NCI-H82 (cell line): ENCODE measurements at regions not wholly inside any gene's neighbourhood (a gene's known extent, or its start where the extent isn't known, plus 50 kb on each side); places are given as distances from the start of the nearest gene placed in this dataset.
"Not testable (repeated sequence)": the region's sequence is repeated elsewhere in the genome, so short reads cannot be mapped to it uniquely, and the experiment has no call there.

ENCODE experiments used
- DNase-seq: peaks from one replicate; lab custom pipeline; 2025; lab: John Stamatoyannopoulos, UW

DNA sequence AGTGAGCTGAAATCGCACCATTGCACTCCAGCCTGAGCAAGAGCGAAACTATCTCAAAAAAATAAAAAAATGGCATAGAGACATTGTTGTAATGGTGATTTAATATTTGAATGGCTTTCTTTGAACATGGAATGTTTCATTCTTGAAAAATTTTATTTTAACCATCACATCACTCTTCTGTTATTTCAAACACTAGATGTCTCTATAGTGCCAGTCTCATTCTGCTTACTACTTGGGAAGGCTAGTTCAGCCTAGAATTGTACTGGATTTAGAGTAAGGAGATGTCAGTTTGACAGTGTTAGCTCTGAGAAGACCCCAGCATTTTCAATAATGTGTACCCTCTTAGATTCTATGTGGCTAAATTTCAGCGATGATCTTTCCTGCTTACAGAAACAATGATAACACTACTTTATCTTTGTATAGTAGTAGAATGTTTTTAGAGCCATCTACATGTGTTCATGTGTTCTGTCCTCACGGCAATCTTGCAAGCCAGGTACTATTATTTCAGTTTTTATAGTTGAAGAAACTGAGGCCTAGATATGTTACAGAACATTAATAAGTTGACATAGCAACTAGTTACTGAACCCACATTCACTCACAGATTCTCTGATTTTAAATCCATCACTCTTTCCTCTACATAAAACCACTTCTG, 142.9 kb upstream of the ZSWIM2 start:
- DNase-seq = peak; percentile 8

DNA sequence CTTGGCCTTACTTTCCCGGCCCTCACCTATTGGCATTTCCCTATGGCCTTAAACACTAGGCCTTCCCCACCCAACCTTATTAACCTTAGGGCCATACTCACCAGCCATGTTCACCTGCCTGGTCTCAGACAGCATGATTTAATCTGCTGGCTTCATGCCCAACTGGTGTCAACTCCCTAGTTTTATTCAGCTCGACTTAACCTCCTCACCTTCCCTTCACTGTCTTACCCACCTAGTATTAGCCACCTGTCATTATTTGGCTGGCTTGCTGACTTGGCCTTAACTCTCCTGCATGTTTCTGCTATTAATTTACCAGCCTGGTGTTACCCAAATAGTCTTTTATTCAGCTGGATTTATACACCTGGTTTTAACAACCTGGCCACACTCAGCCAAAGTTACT, 136.0 kb upstream of the ZSWIM2 start:
- no peak for DNase-seq

DNA sequence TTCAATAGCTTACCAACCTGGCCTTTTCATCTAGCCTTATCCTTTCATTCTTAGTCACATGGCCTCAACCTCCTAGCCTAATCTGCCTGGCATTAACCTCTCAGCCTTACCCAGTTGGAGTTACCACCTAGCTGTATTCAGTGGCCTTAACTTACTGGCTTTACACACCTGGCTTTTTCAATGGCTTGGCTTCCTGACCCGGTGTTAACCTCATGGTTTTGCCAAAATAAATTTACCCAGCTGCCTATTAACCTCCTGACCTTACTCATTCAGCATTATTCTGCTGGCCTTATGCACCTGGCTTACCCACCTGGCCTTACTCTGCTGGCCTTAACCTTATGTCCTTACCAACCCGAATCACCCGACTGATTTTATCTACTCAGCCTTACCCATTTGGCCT, 135.5 kb upstream of the ZSWIM2 start:
- DNase-seq = no peak

DNA sequence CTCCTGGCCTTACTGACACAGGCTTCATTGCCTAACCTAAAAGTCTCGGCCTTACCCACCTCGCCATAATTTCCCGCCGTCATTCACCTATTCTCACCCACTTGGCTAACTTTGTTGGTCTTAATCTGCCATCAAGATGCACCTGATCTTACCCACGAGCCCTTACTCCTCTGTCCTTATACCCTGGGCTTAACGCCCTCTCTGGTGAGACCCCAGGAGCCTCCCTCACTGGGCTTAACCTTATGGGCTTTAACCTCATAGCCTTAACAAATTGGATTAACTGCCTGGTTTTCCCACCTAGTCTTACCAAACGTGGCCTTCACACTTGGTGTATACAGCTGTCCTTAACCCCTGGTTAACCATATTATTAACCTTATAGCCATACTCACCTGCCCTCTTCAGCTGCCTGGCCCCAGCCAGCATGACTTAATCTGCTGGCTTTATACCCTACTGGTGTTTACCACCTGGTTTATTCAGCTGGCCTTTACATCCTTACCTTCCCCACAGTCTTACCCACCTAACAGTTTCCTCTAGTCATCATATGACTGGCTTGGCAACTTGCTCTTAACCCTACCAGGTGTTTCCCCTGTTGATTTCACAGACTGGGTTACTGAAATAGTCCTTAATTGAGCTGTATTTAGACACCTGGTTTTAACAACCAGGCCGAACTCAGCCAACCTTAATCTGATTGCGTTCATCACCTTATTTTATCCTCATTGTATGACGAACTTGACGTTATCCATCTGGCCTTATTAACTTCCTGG, 132.0 kb upstream of the ZSWIM2 start:
- peak; percentile 28 for DNase-seq

DNA sequence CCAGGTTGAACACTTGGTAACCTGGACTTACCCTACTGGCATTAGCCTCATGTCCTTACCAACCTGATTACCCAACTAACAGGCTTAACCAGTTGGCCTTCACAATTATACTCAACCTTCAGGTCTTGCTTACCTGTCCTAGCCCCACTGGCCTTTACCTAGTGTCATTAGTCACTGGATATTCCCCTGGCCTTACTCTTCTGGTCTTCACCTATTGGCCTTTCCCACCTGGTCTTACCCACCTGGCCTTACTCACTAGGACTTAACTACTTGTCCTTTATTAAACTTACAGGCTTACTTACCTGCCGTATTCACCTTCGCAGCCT, 131.1 kb upstream of the ZSWIM2 start:
- no peak for DNase-seq

DNA sequence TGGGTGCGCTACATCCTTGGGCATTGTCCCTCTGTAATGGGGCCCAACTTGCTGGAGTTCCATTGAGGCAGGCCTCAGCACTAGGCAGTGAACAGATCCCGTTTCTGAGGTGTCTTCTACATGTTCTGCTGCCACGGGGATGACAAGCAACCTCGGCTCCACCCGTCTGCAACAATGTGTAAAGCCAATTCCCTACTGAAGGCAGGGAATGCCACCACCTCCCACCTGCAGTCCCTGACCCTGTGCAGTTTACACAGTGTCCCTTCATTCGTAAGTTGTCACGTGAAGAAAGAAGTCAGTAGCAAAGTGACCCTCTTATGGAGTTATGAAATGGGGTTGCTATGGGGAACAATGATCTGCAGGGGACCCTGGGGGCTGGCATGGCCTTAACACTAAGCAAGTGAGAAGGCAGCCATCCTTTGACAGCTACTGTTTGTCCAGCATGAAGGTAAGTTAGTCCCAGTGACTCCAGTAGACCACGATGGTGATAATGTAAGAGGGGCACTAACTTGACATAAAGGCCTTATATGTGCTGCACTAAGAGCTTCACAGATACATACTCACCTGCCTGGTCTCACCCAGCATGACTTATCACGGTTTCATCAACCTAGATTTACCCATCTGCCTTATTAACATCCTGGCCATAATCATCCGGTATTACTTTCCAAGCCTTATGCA, 130.6 kb upstream of the ZSWIM2 start:
- DNase-seq = no peak

DNA sequence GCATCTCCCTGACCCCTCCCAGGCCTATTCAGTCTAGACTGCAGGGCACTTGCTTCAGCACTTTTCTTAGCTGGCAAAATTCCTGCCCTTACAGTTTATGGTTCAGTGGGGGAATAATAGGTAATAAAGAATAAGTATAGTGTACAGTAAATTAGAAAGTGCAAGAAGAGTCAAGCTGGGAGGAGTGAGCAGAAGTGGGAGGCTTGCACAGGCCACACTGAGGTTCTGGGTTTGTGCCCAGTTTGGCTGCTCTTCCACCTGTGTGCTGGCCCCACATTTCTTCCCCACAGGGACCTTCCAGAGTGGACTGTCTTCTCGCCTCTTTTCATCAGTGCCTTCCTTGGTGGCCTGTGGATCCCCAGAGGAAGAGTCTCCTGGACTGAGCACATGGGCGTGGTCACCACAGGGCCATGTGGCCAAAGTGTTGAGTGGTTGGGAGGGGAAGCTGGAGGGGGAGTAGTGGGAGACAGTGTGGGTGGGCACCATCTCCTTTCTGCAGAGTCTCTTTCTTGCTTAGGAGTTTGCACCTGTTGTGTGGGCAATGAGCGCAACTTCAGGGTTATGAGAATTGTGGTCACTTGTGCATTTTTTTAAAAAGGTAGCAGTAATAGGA, 128.6 kb upstream of the ZSWIM2 start:
- DNase-seq = no peak

DNA sequence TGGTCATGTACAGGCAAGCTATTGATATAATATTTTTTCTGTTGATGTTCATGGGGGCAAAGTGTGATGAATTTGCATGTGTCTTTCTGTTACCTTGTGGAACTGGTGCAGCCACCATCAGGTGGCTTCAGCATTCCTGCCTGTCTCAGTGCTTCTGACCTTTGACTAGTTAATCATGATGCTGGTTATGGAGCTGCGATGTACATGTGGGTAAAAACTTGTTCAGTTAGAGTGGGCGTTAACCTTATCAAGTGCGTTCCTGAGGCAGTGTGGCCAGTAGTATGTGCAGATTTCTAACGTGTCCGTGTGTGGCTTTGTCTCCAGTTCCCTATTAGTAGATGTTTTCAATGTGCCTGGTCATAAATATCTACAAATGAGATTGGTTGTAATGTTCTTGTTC, 127.4 kb upstream of the ZSWIM2 start:
- no peak for DNase-seq

DNA sequence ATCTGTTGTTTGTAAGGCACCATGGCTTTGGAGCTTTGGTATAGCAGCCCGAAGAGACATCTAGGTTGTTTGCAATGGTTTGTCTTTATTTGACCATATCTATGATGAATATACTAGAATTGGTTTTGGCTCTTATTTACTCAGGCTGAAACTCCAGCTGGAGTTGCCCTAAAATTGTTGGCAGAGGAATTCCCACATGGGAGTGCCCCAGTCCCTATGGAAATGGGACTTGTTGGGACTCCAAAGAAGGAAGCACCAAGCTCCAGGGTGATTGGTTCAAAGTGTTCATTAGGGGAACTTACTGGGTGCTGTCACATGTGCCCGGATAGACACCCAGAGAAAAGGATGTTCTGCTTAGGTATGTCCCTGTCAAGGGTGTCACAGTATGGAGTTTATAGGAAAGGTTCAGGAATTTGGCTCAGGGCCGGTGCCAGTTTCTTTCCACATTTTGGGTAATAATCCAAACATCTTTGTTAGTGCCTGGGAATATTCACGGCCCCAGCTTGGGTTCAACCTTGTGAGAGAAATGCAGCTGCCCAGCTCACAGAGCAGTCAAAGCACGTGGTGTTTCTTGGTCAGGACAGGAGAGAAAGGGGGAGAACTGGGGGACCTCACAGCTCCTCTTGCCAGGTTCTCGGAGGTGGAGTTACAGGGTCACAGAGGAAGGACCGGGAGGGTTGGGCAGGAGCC, 123.5 kb upstream of the ZSWIM2 start:
- DNase-seq = no peak

DNA sequence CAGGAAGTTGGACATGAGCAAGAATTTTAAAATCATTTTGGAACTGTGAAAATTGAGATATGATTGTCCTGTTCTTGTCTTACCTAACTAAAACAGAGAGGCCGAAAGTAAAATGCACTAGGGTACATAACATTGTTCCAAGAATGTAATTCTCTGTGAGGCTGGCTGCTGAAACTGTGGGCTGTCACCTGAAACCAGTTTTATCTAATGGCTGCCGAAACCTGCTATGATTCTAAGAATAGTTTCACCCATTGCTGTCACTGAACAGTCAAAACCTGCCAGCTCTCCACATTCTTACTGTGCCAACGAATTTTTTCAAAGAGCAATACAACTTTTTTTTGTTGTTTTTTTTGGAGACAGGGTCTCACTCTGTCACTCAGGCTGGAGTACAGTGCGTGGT, 119.3 kb upstream of the ZSWIM2 start:
- no peak for DNase-seq

DNA sequence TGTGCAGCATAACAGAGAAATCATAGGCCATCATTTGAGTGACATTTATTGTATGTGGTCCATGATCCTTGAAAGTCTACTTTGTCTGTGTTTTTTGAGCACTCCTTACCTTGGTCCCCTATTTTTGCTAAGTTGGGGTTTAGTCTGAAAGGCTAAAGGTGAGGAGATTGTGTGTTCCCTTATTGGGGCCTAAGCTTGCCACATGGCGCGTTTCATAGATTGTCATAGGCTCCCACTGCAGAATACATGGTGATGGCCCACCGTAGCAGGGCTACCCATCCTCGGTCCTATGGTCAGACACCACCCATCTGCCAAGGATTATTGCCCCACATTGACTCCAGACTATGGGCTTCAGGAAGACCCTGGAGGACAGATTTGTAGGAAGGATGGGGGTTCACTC, 117.0 kb upstream of the ZSWIM2 start:
- DNase-seq = no peak

DNA sequence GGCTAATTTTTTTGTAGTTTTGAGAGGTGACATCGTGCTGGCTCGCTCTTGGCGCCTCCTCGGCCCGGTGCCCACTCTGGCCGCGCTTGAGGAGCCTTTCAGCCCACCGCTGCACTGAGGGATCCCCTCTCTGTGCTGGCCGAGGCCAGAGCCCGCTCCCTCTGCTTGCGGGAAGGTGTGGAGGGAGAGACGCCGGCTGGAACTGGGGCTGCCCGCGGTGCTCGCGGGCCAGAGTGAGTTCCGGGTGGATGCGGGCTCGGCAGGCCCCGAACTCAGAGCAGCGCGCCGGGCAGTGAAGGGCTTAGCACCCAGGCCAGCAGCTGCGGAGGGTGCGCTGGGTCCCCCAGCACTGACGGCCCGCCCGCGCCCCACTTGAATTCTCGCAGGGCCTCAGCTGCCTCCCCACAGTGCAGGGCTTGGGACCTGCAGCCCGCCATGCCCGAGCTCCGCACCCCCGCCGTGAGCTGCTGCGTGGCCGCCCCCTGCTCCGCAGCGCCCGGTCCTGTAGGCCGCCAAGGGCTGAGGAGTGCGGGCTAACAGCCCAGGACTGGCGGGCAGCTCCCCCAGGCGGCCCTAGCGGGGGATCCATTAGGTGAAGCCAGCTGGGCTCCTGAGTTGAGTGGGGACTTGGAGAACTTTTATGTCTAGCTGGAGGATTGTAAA, 113.2 kb upstream of the ZSWIM2 start:
- no peak for DNase-seq

DNA sequence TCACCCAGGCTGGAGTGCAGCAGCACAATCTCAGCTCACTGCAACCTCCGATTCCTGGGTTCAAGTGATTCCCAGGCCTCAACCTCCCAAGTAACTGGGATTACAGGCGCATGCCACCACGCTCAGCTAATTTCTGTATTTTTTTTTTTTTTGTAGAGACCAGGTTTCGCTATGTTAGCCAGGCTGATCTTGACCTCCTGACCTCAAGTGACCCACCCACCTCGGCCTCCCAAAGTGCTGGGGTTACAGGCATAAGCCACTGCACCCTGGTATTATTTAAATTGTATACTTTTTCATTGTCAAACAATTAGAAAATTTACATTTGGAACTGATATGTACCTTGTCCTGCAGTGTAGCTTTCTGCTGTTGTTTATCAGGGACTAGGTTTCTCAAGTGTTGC, 111.3 kb upstream of the ZSWIM2 start:
- DNase-seq = not testable (repeated sequence)

DNA sequence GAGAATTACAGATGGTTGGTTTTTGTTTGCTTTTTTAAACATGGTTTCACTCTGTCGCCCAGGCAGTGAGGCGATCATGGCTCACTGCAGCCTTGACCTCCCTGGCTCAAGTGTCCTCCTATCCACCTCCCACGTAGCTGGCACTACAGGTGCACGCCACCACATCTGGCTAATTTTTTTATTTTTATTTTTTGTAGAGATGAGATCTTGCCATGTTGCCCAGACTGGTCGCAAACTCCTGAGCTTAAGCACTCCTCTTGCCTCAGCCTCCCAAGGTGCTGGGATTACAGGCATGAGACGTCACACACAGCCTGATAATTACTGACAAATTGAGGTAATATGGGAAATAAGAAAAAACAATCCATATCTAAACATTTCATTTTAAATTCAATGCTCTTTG, 110.5 kb upstream of the ZSWIM2 start:
- DNase-seq = no peak

DNA sequence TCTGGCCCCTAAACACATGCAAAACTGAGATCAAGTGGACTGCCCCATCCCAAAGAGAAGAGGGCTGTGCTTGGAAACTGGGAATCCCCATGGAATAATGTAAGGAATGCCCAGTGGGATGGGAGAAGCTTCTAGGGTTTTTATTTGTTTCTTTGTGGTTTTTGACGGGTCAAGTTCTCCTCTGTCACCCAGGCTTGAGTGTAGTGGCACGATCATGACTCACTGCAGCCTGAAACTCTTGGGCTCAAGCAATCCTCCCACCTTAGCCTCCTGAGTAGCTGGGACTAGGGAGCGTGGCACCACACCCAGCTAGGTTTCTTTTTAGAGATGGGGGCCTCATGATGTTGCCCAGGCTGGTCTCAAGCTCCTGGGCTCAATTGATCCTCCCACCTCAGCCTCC, 101.7 kb upstream of the ZSWIM2 start:
- DNase-seq = no peak

DNA sequence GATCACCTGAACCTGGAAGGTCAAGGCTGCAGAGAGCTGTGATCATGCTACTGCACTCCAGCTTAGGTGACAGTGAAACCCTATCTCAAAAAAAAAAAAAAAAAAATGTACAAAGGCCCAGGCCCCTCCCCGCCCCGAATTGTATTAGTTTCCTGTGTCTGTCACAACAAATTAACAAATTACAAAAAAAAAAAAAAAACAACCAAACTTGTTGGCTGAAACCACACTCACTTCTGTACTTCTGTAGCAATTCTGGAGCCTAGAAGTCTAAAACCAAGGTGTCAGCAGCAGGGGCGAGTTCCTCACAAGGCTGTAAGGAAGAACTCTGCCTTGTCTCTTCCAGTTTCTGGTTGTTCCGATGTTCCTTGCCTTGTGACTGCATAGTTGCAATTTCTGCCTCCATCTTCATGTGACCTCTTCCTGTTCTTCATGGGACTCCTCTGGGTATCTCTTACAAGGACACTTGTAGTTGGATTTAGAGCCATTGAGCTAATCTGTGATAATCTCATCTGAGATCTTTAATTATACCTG, 100.8 kb upstream of the ZSWIM2 start:
- DNase-seq = no peak

DNA sequence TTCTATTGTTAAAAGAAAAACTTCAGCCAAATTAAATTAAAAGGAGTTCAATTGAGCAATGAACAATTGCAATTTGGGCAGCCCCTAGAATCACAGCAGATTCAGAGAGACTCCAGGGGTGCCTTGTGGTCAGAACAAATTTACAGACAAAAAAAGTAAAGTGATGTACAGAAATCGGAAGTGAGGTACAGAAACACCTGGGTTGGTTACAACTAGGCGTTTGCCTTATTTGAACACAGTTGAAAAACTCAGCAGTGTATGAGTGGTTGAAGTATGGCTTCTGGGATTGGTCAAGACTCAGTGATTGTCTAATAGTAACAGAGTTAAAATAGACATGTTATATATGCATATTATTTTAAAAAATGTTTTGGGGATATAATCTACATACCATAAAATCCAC, 98.5 kb upstream of the ZSWIM2 start:
- DNase-seq = no peak

DNA sequence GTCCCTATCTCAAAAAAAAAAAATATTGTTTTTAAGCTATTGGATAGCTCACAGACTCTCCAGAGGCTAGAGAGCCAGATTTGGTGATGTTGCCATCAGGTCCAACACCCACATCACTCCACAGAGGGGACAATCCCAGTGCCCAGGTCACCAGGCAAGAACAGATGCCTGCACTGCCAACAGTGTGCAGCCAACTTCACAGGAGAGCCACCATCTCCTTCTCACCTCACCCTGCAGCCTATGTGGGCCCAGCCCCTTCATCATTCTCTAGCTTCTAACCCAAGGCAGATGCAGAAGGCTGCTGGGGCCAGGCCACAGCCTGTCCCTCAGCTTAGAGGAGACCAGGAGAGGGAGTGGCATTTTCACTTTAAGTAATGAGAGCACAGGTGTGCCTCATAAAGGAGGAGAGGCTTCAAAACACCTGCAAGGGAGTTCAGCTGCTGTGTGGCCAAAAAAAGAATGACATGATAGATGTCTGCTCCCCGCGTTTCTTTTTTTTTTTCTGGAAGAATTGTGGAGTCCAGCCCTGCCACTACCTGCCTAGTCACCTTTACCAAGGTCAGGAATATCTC, 98.0 kb upstream of the ZSWIM2 start:
- no peak for DNase-seq

DNA sequence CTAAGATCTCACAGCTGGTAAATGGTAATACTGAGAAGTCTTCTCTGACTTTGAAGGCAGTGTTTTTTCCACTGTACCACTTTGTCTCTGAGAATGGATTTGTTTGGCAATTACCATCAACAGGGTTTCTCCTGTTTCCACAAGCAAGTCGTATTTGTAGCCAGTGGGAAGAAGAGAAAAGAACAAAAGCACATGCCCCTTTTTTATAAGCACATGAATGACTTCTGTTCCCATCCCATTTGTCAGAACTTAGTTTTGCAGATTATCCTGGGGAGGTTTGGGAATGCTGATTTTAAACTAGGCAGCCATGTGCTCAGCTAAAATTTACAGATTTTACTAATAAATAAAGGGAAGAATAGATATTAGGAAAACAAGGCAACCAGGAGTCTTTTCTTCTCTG, 92.9 kb upstream of the ZSWIM2 start:
- no peak for DNase-seq

DNA sequence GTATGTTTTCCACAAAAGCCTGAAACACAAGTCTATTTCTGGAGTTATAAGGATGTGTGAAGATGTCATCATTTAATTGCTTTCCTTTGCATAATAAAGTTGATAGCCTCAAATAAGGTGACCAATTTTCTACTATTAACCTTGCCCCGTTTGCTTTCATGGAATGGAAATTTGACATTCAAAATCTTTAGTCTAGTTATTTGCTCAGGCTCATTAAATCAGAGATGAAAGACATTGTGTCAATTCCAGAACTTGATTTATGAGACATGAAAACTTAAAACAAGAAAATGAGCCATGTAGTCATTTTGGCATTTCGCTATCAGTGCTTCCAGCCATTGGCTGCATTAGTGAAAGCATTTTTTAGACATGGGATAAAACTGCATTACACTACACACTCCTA, 91.5 kb upstream of the ZSWIM2 start:
- DNase-seq = no peak

DNA sequence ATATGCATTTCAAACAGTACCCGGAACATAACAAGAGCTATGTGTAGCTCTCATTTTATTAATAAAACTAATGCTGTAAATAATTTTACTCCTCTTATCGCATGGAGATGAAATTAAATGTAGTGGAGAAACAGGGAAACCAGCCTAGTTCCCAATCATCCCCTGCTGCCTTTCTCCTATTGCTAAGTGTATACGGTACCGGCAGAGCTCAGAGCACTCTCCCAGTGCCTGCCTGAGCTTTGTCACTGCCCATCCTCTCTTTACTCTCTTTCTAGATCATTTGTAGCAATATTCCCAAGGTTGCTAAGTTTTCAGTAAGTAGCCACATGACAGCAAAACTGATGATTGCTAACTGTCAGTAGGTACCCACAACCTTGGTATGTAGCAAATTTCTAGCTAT, 85.5 kb upstream of the ZSWIM2 start:
- no peak for DNase-seq

DNA sequence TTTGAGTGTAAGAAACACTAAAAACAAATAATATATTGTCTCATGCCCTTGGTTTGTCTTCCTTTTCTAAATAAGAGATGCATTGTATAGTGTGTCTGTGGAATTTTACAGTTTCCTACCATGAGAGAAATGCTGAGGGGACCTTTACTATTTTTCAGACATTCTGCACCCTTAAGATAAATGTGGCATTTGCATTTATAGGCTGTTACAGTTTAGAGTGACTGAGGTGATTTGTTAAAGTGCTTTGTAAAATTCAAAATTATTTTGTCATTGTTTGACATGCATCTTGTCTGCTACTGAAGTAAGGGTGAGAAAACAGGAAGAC, 78.9 kb upstream of the ZSWIM2 start:
- DNase-seq = no peak
